ENCODE measurements at regions not wholly inside any gene's neighbourhood (a gene's known extent, or its start where the extent isn't known, plus 50 kb on each side); places are given as distances from the start of the nearest gene placed in this dataset.
A peak's percentile ranks its signal among the peaks of the same experiment; 100 is the strongest.

DNA sequence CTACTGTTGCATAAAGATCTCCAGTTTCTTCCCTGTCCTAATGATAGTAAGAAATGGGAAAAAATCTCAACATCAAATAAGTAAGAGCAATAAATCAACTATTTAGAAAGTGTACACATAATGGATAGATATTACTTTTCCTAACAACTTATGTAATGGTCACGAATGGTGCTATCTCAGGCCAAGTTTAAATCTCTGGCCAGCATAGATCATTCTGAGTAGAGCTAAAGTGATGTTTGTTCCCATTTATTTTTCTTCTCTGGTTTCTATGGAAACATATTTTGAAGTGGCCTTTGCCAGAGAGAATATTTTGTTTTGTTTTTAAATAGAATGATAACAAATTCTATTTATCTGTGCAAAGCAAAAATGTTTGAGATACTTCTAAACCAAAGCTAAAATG lies 249.7 kb upstream of the TTC14 start:
- DNase-seq: no peak

- no peak for DNase-seq
Measured at GRCh38 chr3:180354214-180354613, 247.7 kb upstream of the TTC14 start.

DNA sequence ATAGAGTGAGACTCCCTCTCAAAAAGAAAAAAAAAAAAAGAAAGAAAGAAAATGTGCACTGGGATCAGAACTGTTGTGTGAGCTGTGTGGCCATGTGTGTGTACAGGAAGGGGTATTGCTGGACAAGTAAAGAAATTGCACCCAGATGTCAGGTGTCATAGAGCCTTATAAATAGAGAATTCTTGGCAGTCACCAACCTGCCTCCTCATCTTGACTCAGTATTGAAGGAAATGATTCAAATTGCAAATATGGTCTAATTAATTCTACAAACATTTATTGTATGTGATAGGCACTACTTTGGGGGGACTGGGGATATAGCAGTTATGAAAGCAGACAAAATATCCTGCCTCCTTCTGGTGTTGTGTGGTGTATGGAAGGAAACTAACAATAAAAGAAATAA lies 243.8 kb upstream of the TTC14 start:
- no peak for DNase-seq

GRCh38 chr3:180359061-180359952 lies 242.7 kb upstream of the TTC14 start:
- no peak for DNase-seq

DNA sequence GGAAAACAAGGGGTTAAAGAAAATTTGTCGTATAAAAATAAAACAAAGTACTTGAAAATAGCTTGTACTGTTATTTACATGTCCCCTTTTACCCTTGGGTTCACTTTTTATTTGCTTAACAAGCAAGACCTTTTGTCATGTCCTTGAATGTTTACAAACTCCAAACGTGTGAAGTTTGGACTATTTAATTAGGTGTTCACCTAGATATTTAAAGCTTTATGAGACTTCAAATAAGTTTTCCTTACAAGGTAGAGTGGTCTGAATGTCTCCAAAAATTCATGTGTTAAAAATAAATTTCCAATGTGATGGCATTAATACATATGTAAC lies 242.0 kb upstream of the TTC14 start:
- DNase-seq: no peak

DNA sequence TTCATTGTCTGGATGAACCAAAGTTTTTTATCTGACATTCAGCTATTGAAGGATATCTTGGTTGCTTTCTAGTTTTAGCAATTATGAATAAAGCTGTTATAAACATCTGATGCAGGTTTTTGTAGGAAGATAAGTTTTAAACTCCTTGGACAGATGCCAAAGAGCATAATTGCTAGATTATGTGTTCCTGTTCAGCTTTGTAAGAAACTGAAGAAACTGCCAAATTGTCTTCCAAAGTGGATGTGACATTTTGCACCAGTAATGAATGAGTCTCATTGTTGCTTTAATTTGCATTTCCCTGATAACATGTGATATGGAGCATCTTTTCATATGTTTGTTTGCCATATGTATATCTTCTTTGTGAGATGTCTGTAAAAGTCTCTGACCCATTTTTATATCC lies 239.9 kb upstream of the TTC14 start:
- no peak for DNase-seq

DNA sequence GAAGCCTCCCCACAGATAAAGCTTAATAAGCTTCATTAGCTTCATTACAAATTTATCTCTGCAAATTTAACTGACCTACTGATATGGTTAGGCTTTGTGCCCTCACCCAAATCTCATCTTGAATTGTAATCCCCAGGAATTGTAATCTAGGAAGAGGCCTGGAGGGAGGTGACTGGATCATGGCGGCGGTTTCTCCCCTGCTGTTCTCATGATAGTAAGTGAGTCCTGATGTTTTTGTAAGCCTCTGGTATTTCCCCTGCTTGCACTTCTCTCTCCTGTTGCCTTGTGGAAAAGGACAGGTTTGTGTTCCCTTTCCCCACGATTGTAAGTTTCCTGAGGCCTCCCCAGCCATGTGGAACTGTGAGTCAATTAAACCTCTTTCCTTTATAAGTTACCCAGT lies 226.1 kb upstream of the TTC14 start:
- no peak for DNase-seq

- no peak for DNase-seq
Measured at GRCh38 chr3:180378496-180378895, 223.5 kb upstream of the TTC14 start.

GRCh38 chr3:180382638-180383180 lies 219.3 kb upstream of the TTC14 start:
- no peak for DNase-seq

DNA sequence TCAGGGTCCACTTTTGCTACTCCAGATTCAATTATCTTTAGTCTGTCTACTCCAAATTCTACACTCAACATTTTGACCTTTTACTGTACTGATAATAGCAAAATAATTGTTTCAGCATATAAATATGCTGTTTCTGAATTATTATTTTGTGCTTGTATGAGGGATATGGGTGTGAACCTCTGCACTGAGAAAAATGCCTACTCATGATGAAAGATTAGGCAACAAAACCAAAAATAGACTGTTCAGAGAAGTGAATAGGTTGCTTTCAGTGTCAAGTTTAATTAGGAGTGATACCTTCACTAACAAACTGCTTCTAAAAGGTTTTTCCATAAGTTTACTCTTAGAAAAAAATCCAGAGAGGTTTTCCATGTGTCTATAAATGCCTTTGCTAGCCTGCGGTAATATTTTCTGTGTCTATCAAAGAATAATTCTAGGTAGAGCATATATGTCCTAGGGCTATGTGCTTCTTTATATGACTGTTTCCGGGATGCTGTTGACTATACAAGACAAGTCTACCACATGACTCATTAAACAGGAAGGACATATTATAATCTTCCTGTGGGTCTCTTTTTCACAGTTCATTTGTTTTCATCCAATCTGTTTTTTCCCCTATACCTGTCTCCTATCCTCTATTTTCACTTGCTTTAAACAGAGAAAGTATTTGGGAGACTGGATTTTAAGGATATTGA lies 218.5 kb upstream of the TTC14 start:
- DNase-seq: peak; percentile 6

- no peak for DNase-seq
Measured at GRCh38 chr3:180390313-180390712, 211.7 kb upstream of the TTC14 start.

DNA sequence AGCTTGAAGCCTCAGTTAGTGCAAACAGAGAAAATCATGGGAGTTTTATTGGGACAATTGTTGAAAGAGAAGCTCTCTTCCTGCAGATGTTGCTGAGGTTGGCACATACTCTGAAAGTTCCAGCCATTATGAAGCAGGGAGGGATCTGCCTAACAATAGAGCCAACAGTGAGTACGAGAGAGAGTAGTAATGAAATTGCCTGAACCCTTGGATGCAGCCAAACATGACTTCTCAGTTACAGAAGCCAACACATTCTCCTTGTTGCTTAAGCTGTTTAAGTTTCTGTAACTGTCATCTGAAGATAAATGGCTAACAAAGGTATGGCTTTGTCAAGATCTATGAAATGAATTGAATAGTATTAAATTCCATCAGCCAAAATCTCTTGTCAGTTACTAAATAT lies 211.0 kb upstream of the TTC14 start:
- DNase-seq: no peak

- DNase-seq: no peak
Measured at GRCh38 chr3:180401226-180401625, 200.7 kb upstream of the TTC14 start.

GRCh38 chr3:180402471-180403073 lies 199.4 kb upstream of the TTC14 start:
- no peak for DNase-seq

DNA sequence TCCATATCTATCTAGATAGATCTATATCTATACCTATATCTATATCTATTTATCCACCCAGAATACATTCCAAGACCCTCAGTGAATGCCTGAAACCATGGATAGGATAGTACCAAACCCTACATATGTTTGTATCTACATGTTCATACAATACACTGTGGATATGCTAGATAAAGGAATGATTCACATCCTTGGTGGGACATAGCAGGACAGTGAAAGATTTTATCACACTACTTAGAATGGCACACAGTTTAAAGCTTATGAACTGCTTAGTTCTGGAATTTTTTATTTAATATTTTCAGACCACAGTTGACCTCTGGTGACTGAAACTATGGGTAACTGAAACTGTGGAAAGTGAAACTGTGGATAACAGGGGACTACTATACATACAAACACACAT lies 198.8 kb upstream of the TTC14 start:
- no peak for DNase-seq

DNA sequence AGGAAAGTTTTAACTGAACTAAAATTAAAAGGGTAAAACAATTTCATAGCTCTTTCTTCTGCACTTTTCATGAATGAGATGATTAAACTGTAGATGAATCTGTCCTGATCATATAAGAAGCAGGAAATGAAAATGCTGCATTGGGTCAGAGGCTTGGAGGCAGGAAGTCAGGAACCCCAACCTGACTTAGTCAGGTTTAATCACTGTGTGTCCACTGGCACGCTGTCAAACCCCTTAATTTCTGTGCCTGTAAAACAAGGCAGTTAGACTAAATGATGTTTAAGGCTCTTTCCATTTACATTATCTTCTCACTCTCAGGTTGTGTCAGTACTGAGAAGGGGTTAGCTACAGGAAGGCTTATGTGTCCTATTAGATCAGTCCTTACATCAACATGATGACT lies 193.3 kb upstream of the TTC14 start:
- DNase-seq: peak; percentile 3

- no peak for DNase-seq
Measured at GRCh38 chr3:180409170-180409569, 192.8 kb upstream of the TTC14 start.

GRCh38 chr3:180409883-180410282 lies 192.1 kb upstream of the TTC14 start:
- no peak for DNase-seq

DNA sequence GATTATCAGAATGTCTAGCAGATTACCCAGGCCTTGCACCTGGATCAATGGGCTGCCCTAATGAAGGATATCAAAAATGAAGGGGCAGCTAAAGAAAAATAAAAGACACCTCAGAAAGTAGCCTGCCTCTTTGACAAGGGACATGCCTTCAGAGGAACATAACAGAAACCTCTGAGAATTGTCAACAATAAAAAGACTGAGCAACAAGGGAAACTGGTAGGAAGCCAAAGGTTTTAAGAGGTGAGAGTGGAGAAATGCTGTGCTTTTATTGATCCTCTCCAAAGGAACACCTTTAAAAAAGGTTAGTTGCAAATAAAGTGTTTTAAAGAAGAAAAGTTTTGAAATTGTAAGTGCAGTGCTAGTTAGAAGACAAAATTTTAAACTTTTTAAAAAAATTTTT lies 187.8 kb upstream of the TTC14 start:
- no peak for DNase-seq

DNA sequence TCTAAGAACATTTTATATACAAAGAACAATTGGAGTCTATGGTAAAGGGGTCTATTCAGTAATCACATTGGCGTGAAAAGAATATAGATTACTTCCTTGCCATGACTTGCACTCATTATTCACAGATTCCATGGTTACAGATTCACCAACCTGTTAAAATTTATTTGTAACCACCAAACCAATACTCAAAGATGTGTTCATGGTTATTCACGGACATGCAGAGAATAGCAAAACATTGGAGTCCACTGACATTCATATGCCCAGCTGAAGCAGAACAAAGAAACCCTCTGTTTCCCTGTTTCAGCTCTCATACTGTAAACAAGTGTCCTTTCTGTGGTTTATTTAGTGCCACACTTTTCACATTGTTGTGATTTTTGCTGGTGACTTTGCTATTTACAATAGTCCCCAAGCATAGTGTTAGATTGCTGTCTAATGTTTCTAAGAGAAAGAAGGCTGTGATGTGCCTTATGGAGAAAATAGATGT lies 185.8 kb upstream of the TTC14 start:
- DNase-seq: no peak

GRCh38 chr3:180417241-180417640 lies 184.7 kb upstream of the TTC14 start:
- DNase-seq: no peak

GRCh38 chr3:180420016-180420415 lies 181.9 kb upstream of the TTC14 start:
- no peak for DNase-seq

GRCh38 chr3:180420804-180421203 lies 181.2 kb upstream of the TTC14 start:
- DNase-seq: no peak

DNA sequence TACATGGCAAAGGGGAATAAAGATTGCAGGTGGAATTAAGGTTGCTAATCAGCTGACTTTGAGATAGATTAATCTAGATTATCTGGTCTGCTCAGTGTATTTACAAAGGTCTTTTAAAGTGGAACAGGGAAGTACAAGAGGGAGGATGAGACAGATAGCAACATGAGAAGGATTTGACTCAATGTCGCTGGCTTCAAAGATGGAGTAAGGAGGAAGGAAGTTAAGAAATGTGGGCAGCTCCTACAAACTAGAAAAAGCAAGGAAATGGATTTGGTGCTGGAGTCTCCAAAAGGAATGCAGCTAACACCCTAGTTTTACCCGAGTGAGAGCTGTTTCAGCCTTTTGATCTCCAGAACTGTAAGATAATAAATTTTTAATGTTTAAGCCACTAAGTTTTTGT lies 180.7 kb upstream of the TTC14 start:
- no peak for DNase-seq
